GM21619 (cell line): ENCODE measurements at regions not wholly inside any gene's neighbourhood (a gene's known extent, or its start where the extent isn't known, plus 50 kb on each side); places are given as distances from the start of the nearest gene placed in this dataset.

Experiments used
- ATAC-seq: cut with Tn5 transposase; IDR thresholded peaks from one replicate; pipeline ENCODE4 v1.9.1; 2021; ENCODE audit not compliant: unreplicated experiment

GRCh38 chr11:133723056-133723455, 122.3 kb downstream of the SPATA19 start:
- no peak for ATAC-seq

- no peak for ATAC-seq
Measured at GRCh38 chr11:133720951-133721350, 124.4 kb downstream of the SPATA19 start.

- ATAC-seq: no peak
Measured at GRCh38 chr11:133719532-133720235, 125.6 kb downstream of the SPATA19 start.

- ATAC-seq: no peak
Measured at GRCh38 chr11:133718831-133719230, 126.5 kb downstream of the SPATA19 start.

- no peak for ATAC-seq
Measured at GRCh38 chr11:133718238-133718637, 127.1 kb downstream of the SPATA19 start.

GRCh38 chr11:133716602-133717001, 128.7 kb downstream of the SPATA19 start:
- ATAC-seq: no peak

GRCh38 chr11:133715602-133716001, 129.7 kb downstream of the SPATA19 start:
- no peak for ATAC-seq

- no peak for ATAC-seq
Measured at GRCh38 chr11:133714471-133715375, 130.6 kb downstream of the SPATA19 start.

GRCh38 chr11:133713844-133714243, 131.5 kb downstream of the SPATA19 start:
- no peak for ATAC-seq

GRCh38 chr11:133713406-133713805, 131.9 kb downstream of the SPATA19 start:
- no peak for ATAC-seq

- no peak for ATAC-seq
Measured at GRCh38 chr11:133712051-133712560, 133.2 kb downstream of the SPATA19 start.

GRCh38 chr11:133711545-133711944, 133.8 kb downstream of the SPATA19 start:
- no peak for ATAC-seq

GRCh38 chr11:133710681-133711240, 134.6 kb downstream of the SPATA19 start:
- ATAC-seq: no peak

- no peak for ATAC-seq
Measured at GRCh38 chr11:133710241-133710640, 135.1 kb downstream of the SPATA19 start.

- no peak for ATAC-seq
Measured at GRCh38 chr11:133708547-133709051, 136.7 kb downstream of the SPATA19 start.

GRCh38 chr11:133706925-133707794, 138.2 kb downstream of the SPATA19 start:
- ATAC-seq: no peak

GRCh38 chr11:133705873-133706272, 139.4 kb downstream of the SPATA19 start:
- ATAC-seq: no peak

- no peak for ATAC-seq
Measured at GRCh38 chr11:133705074-133705648, 140.2 kb downstream of the SPATA19 start.

- no peak for ATAC-seq
Measured at GRCh38 chr11:133699071-133699470, 146.2 kb downstream of the SPATA19 start.

- no peak for ATAC-seq
Measured at GRCh38 chr11:133698654-133699053, 146.7 kb downstream of the SPATA19 start.
